Activated CD4-positive, CD25-positive, alpha-beta regulatory T cell treated with anti-CD3 and anti-CD28 coated beads, Interleukin-2, amount 50 U/mL, for 24 hours (primary cell): ENCODE measurements at regions not wholly inside any gene's neighbourhood (a gene's known extent, or its start where the extent isn't known, plus 50 kb on each side); places are given as distances from the start of the nearest gene placed in this dataset.
"Not testable (repeated sequence)": the region's sequence is repeated elsewhere in the genome, so short reads cannot be mapped to it uniquely, and the experiment has no call there.

ENCODE experiments used
- ATAC-seq, 2 donors: fragments of 150-1000 bp; cut with Tn5 transposase; one replicate each; pipeline ENCODE4 v1.10.0; 2021; ENCODE audit warnings: mild to moderate bottlenecking in 1 of 2, moderate library complexity in 1 of 2

- ATAC-seq: no peak
Observed at GRCh38 chr12:84218406-84218805, 694.2 kb downstream of the SLC6A15 start.

GRCh38 chr12:84201976-84202375 lies 710.6 kb downstream of the SLC6A15 start:
- ATAC-seq: no peak

GRCh38 chr12:84198294-84198946 lies 714.2 kb downstream of the SLC6A15 start:
- no peak for ATAC-seq

- ATAC-seq: no peak
Observed at GRCh38 chr12:84191779-84192178, 720.8 kb downstream of the SLC6A15 start.

GRCh38 chr12:84186433-84186832 lies 726.2 kb downstream of the SLC6A15 start:
- ATAC-seq: no peak

GRCh38 chr12:84183576-84183975 lies 729.0 kb downstream of the SLC6A15 start:
- ATAC-seq: no peak

- no peak for ATAC-seq
Observed at GRCh38 chr12:84174115-84174514, 738.5 kb downstream of the SLC6A15 start.

GRCh38 chr12:84172823-84173424 lies 739.7 kb downstream of the SLC6A15 start:
- ATAC-seq: no peak

- ATAC-seq: no peak
Observed at GRCh38 chr12:84166812-84167211, 745.8 kb downstream of the SLC6A15 start.

GRCh38 chr12:84165998-84166571 lies 746.5 kb downstream of the SLC6A15 start:
- ATAC-seq: no peak

GRCh38 chr12:84161296-84161695 lies 751.3 kb downstream of the SLC6A15 start:
- ATAC-seq: no peak

GRCh38 chr12:84159260-84159659 lies 753.3 kb downstream of the SLC6A15 start:
- ATAC-seq: no peak

- no peak for ATAC-seq
Observed at GRCh38 chr12:84157170-84157569, 755.4 kb downstream of the SLC6A15 start.

GRCh38 chr12:84154991-84155930 lies 757.3 kb downstream of the SLC6A15 start:
- ATAC-seq: not testable (repeated sequence)

- not testable (repeated sequence) for ATAC-seq
Observed at GRCh38 chr12:84154439-84154990, 758.1 kb downstream of the SLC6A15 start.

GRCh38 chr12:84150201-84150600 lies 762.4 kb downstream of the SLC6A15 start:
- ATAC-seq: no peak

- no peak for ATAC-seq
Observed at GRCh38 chr12:84148335-84148734, 764.3 kb downstream of the SLC6A15 start.

- no peak for ATAC-seq
Observed at GRCh38 chr12:84136862-84137367, 775.7 kb downstream of the SLC6A15 start.

GRCh38 chr12:84135586-84136279 lies 776.9 kb downstream of the SLC6A15 start:
- no peak for ATAC-seq

- no peak for ATAC-seq
Observed at GRCh38 chr12:84134797-84135366, 777.7 kb downstream of the SLC6A15 start.

GRCh38 chr12:84131076-84131475 lies 781.5 kb downstream of the SLC6A15 start:
- no peak for ATAC-seq
